HG03097 (cell line): ENCODE measurements at regions not wholly inside any gene's neighbourhood (a gene's known extent, or its start where the extent isn't known, plus 50 kb on each side); places are given as distances from the start of the nearest gene placed in this dataset.
"Not testable (repeated sequence)": the region's sequence is repeated elsewhere in the genome, so short reads cannot be mapped to it uniquely, and the experiment has no call there.

Source experiments
- ATAC-seq: cut with Tn5 transposase; IDR thresholded peaks from one replicate; pipeline ENCODE4 v1.9.1; 2021; ENCODE audit not compliant: unreplicated experiment, low FRiP score

- no peak for ATAC-seq
Observed at GRCh38 chr7:69440976-69441375, 157.3 kb upstream of the AUTS2 start.

GRCh38 chr7:69443136-69443535, 155.1 kb upstream of the AUTS2 start:
- ATAC-seq: no peak

- ATAC-seq: no peak
Observed at GRCh38 chr7:69445541-69445940, 152.7 kb upstream of the AUTS2 start.

GRCh38 chr7:69446213-69446612, 152.1 kb upstream of the AUTS2 start:
- not testable (repeated sequence) for ATAC-seq

GRCh38 chr7:69448071-69448470, 150.2 kb upstream of the AUTS2 start:
- no peak for ATAC-seq

GRCh38 chr7:69450456-69450855, 147.8 kb upstream of the AUTS2 start:
- no peak for ATAC-seq

GRCh38 chr7:69451715-69452114, 146.6 kb upstream of the AUTS2 start:
- ATAC-seq: no peak

GRCh38 chr7:69452797-69453196, 145.5 kb upstream of the AUTS2 start:
- no peak for ATAC-seq

- ATAC-seq: no peak
Observed at GRCh38 chr7:69457595-69458504, 140.4 kb upstream of the AUTS2 start.

- no peak for ATAC-seq
Observed at GRCh38 chr7:69464035-69464434, 134.2 kb upstream of the AUTS2 start.

GRCh38 chr7:69465262-69465661, 133.0 kb upstream of the AUTS2 start:
- ATAC-seq: no peak

GRCh38 chr7:69467826-69468225, 130.4 kb upstream of the AUTS2 start:
- ATAC-seq: no peak

- no peak for ATAC-seq
Observed at GRCh38 chr7:69476416-69476815, 121.9 kb upstream of the AUTS2 start.

GRCh38 chr7:69482676-69483075, 115.6 kb upstream of the AUTS2 start:
- ATAC-seq: no peak

- no peak for ATAC-seq
Observed at GRCh38 chr7:69489533-69489932, 108.7 kb upstream of the AUTS2 start.

- no peak for ATAC-seq
Observed at GRCh38 chr7:69498671-69499070, 99.6 kb upstream of the AUTS2 start.

GRCh38 chr7:69502358-69502757, 95.9 kb upstream of the AUTS2 start:
- no peak for ATAC-seq

GRCh38 chr7:69504733-69505420, 93.4 kb upstream of the AUTS2 start:
- no peak for ATAC-seq

GRCh38 chr7:69508736-69509135, 89.5 kb upstream of the AUTS2 start:
- ATAC-seq: no peak

GRCh38 chr7:69510114-69510513, 88.2 kb upstream of the AUTS2 start:
- no peak for ATAC-seq

- no peak for ATAC-seq
Observed at GRCh38 chr7:69515495-69516212, 82.6 kb upstream of the AUTS2 start.
